GM12878 (cell line): ENCODE measurements at regions not wholly inside any gene's neighbourhood (a gene's known extent, or its start where the extent isn't known, plus 50 kb on each side); places are given as distances from the start of the nearest gene placed in this dataset.

Experiments
- ATAC-seq: fragments of 200-7000 bp; cut with Tn5 transposase; 3 replicates; pipeline ENCODE4 v1.9.1; 2020; ENCODE audit warnings: mild to moderate bottlenecking, moderate library complexity
- BruUV-seq: library from RNA; stranded (reverse); fragments of 400-500 nt; replicated peaks from 2 replicates; lab custom pipeline; 2021; lab: Mats Ljungman, UMichigan
- CTCF ChIA-PET: fragments of 300-600 bp; sonication (Branson Sonifier 250); formaldehyde crosslinking; extraction: SDS; loops from one replicate; lab custom pipeline; 2021; ENCODE audit warnings: inconsistent platforms; lab: Yijun Ruan, JAX
- POLR2A ChIA-PET: fragments of 350-600 bp; formaldehyde crosslinking; extraction: SDS; loops from one replicate; lab custom pipeline; 2021; ENCODE audit warnings: inconsistent platforms; lab: Charles Lee
- RAD21 ChIA-PET: fragments of 300-600 bp; sonication (Branson Sonifier 250); formaldehyde crosslinking; loops from one replicate; lab custom pipeline; 2023; ENCODE audit warnings: antibody characterized with exemption; ENCODE audit not compliant: unreplicated experiment; lab: Charles Lee
- SMC1A ChIA-PET: fragments of 300-600 bp; sonication (Branson Sonifier 250); formaldehyde crosslinking; loops from one replicate; lab custom pipeline; 2023; ENCODE audit not compliant: unreplicated experiment, uncharacterized antibody; lab: Charles Lee
- DNase-seq: peaks from one replicate; pipeline ENCODE4 v3.0.0-alpha.2; 2011; ENCODE audit warnings: low read depth, low spot score
- FAIRE-seq: peaks from 3 replicates; lab custom pipeline; 2011; peaks lifted over from hg19 to GRCh38; lab: Jason Lieb, UNC
- H2AFZ ChIP-seq: 2 replicates; pipeline ENCODE4 v1.6.0; 2011; ENCODE audit warnings: low read depth, low read length, control low read depth; ENCODE audit not compliant: control insufficient read depth
- H3K27ac ChIP-seq: 2 replicates; pipeline ENCODE4 v1.5.1; 2011; ENCODE audit warnings: control low read depth; ENCODE audit not compliant: control insufficient read depth, insufficient read depth
- H3K27me3 ChIP-seq, 2 experiments: replicated peaks in 1 of 2; 2 replicates each; pipeline versions ENCODE4 v1.6.0 to v1.6.1; 2011; ENCODE audit warnings: low read length in 1 of 2; ENCODE audit not compliant: control insufficient read depth in 2 of 2, insufficient read depth in 2 of 2
- H3K36me3 ChIP-seq, 2 experiments: 2 replicates each; pipeline ENCODE4 v1.5.1; 2011; ENCODE audit warnings: low read length in 1 of 2; ENCODE audit not compliant: control insufficient read depth in 2 of 2, insufficient read depth in 2 of 2
- H3K4me1 ChIP-seq: 2 replicates; pipeline ENCODE4 v1.6.1; 2011; ENCODE audit warnings: mild to moderate bottlenecking, low read length, moderate library complexity, mixed read lengths; ENCODE audit not compliant: control insufficient read depth, insufficient read depth
- H3K4me2 ChIP-seq: 2 replicates; pipeline ENCODE4 v1.6.0; 2011; ENCODE audit warnings: control low read depth; ENCODE audit not compliant: control insufficient read depth, insufficient read depth
- H3K4me3 ChIP-seq: fragments of 200-600 bp; sonication (generic); 2 replicates; pipeline ENCODE4 v1.5.1; 2016
- H3K79me2 ChIP-seq: 2 replicates; pipeline ENCODE4 v1.6.0; 2011; ENCODE audit warnings: low read length; ENCODE audit not compliant: control insufficient read depth, insufficient read depth
- H3K9ac ChIP-seq: 2 replicates; pipeline ENCODE4 v1.8.0; 2011; ENCODE audit warnings: low read length, control low read depth, mixed read lengths; ENCODE audit not compliant: control insufficient read depth, insufficient read depth
- H3K9me3 ChIP-seq: replicated peaks from 3 replicates; pipeline ENCODE4 v1.5.1; 2011; ENCODE audit warnings: mild to moderate bottlenecking, low read length; ENCODE audit not compliant: control insufficient read depth, insufficient read depth
- H4K20me1 ChIP-seq: 2 replicates; pipeline ENCODE4 v1.6.0; 2011; ENCODE audit not compliant: control insufficient read depth, insufficient read depth
- CBX3 ChIP-seq: fragments of 200-600 bp; sonication (generic); IDR thresholded peaks from 2 replicates; pipeline ENCODE4 v1.6.1; 2016; ENCODE audit warnings: low read depth, borderline replicate concordance
- GABPA ChIP-seq: IDR thresholded peaks from 2 replicates; pipeline ENCODE4 v1.6.1; 2014; ENCODE audit warnings: antibody characterized with exemption, low read depth, mild to moderate bottlenecking, inconsistent platforms
- GATAD2B ChIP-seq: fragments of 450-650 bp; conservative IDR thresholded peaks from 2 replicates; pipeline ENCODE4 v1.6.1; 2017; ENCODE audit warnings: low read depth, mild to moderate bottlenecking, moderate library complexity
- NFYA ChIP-seq: IDR thresholded peaks from 2 replicates; pipeline ENCODE4 v1.6.1; 2011; ENCODE audit warnings: low read depth, mild to moderate bottlenecking, low read length, improper control_type of control experiment, borderline replicate concordance
- NFYB ChIP-seq: IDR thresholded peaks from 2 replicates; pipeline ENCODE4 v1.6.1; 2011; ENCODE audit warnings: low read depth, mild to moderate bottlenecking, low read length, improper control_type of control experiment, moderate library complexity; ENCODE audit not compliant: insufficient read depth
- POLR2AphosphoS5 ChIP-seq: IDR thresholded peaks from 2 replicates; pipeline ENCODE4 v1.6.1; 2011; ENCODE audit warnings: mild to moderate bottlenecking, low read length, inconsistent platforms
- SUPT20H ChIP-seq: IDR thresholded peaks from 2 replicates; pipeline ENCODE4 v1.6.1; 2011; ENCODE audit warnings: low read depth, mild to moderate bottlenecking, low read length, moderate library complexity, borderline replicate concordance; ENCODE audit not compliant: control insufficient read depth
- ZNF217 ChIP-seq: fragments of 450-650 bp; IDR thresholded peaks from 2 replicates; pipeline ENCODE4 v1.6.1; 2017; ENCODE audit warnings: antibody characterized with exemption, mild to moderate bottlenecking
- WGBS: methylation state at CpG from one replicate; pipeline ENCODE4 v1.1.6; 2016; ENCODE audit warnings: low lambda C conversion rate; ENCODE audit not compliant: insufficient replicate concordance, insufficient coverage; ENCODE audit errors: missing lambda C conversion rate; 5-methylcytosine and 5-hydroxymethylcytosine counted together
- in situ Hi-C: fragments of 300-500 bp; cut with MboI; formaldehyde crosslinking; loops from 9 replicates; pipeline ENCODE4 v1.14.3; 2018; ENCODE audit warnings: mixed read lengths
- intact Hi-C: fragments of 100-400 bp; cut with micrococcal nuclease; formaldehyde crosslinking; loops from one replicate; pipeline ENCODE4 v1.14.2; 2022; ENCODE audit not compliant: unreplicated experiment
- TF ChIP-seq, protein P1 (sequence below): IDR thresholded peaks from 2 replicates; pipeline ENCODE4 v1.6.1; 2012; ENCODE audit warnings: improper control_type of control experiment, low read depth, low read length; ENCODE audit not compliant: insufficient replicate concordance
- TF ChIP-seq, protein P2 (sequence below): fragments of 450-650 bp; IDR thresholded peaks from 2 replicates; pipeline ENCODE4 v1.6.1; 2017; ENCODE audit warnings: borderline replicate concordance
- TF ChIP-seq, protein P3 (sequence below): fragments of 450-650 bp; conservative IDR thresholded peaks from 2 replicates; pipeline ENCODE4 v1.6.1; 2017; ENCODE audit warnings: mild to moderate bottlenecking, moderate library complexity

DNA sequence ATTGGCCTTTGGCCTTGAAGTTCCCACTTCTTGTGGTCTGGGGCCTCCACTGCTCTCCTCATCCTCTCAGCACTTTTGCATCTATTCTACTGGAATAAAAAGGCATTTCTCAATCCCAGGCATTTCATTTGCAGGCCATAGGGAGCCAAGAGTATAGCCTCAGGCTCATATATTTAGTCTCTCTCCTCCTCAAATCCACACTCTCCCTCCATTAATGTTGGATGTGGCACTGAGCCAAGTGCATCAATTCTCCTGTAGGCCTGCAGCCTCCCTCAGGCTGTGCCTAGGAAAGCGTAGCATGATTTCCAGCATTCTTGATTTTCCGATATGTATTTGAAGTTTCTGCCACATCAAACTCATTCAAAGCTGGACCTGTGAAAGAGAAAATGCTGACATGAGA, 211.5 kb upstream of the CPNE8 start (continued):
- TF ChIP-seq ZNF217 (no peak), GATAD2B (no peak), SUPT20H (no peak), POLR2AphosphoS5 (no peak)

DNA sequence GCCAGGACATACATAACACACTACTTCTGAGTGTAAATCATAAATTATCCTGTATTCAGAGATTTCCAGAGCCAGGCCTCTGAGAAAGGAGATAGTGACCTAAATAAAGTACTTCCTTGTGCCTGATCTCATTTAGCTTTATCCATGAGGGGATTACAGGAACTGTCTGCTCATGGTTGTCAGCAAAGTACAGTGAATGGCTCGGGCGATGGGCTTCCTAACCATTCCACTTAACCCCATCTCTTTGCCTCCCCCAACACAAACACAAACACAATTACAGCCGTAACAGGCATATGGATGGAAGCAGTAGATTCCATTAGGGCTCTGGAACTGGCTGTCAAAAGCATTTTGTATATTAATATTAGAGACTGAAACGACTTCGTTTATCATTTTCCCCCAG, 206.7 kb upstream of the CPNE8 start:
- Histone ChIP-seq H3K9me3 (no peaks in the 10 kb centered on the region), H3K27ac (no peak overlapping the region), H3K4me2 (no peak overlapping the region), H3K4me3 (no peak overlapping the region), H4K20me1 (no peaks in the 10 kb centered on the region), H3K9ac (no peak overlapping the region), H3K79me2 (no peaks in the 10 kb centered on the region), H3K36me3 (no peaks in the 10 kb centered on the region), H3K4me1 (no peaks in the 10 kb centered on the region), H2AFZ (no peak overlapping the region), H3K27me3 (no peaks in the 10 kb centered on the region)
- SMC1A ChIA-PET = no interaction called here
- DNase-seq (no peak), FAIRE-seq (no peak), ATAC-seq (no peak)
- CTCF ChIA-PET = no interaction called here
- POLR2A ChIA-PET = no interaction called here
- WGBS = 43% methylated on average over 5 of the region's 5 CpGs
- no TSS peak for BruUV-seq
- in situ Hi-C loops = loop anchor here (25.0 kb wide), 1 partner anchor 450 kb away; no protein-coding TSS in a partner anchor
- RAD21 ChIA-PET = no interaction called here
- intact Hi-C loops = no loop called here
- TF ChIP-seq NFYB = no peak
- no peak for TF ChIP-seq GABPA
- no peak for TF ChIP-seq NFYA
- TF ChIP-seq, protein P1, sequence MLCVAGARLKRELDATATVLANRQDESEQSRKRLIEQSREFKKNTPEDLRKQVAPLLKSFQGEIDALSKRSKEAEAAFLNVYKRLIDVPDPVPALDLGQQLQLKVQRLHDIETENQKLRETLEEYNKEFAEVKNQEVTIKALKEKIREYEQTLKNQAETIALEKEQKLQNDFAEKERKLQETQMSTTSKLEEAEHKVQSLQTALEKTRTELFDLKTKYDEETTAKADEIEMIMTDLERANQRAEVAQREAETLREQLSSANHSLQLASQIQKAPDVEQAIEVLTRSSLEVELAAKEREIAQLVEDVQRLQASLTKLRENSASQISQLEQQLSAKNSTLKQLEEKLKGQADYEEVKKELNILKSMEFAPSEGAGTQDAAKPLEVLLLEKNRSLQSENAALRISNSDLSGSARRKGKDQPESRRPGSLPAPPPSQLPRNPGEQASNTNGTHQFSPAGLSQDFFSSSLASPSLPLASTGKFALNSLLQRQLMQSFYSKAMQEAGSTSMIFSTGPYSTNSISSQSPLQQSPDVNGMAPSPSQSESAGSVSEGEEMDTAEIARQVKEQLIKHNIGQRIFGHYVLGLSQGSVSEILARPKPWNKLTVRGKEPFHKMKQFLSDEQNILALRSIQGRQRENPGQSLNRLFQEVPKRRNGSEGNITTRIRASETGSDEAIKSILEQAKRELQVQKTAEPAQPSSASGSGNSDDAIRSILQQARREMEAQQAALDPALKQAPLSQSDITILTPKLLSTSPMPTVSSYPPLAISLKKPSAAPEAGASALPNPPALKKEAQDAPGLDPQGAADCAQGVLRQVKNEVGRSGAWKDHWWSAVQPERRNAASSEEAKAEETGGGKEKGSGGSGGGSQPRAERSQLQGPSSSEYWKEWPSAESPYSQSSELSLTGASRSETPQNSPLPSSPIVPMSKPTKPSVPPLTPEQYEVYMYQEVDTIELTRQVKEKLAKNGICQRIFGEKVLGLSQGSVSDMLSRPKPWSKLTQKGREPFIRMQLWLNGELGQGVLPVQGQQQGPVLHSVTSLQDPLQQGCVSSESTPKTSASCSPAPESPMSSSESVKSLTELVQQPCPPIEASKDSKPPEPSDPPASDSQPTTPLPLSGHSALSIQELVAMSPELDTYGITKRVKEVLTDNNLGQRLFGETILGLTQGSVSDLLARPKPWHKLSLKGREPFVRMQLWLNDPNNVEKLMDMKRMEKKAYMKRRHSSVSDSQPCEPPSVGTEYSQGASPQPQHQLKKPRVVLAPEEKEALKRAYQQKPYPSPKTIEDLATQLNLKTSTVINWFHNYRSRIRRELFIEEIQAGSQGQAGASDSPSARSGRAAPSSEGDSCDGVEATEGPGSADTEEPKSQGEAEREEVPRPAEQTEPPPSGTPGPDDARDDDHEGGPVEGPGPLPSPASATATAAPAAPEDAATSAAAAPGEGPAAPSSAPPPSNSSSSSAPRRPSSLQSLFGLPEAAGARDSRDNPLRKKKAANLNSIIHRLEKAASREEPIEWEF = no peak
- TF ChIP-seq, protein P2, sequence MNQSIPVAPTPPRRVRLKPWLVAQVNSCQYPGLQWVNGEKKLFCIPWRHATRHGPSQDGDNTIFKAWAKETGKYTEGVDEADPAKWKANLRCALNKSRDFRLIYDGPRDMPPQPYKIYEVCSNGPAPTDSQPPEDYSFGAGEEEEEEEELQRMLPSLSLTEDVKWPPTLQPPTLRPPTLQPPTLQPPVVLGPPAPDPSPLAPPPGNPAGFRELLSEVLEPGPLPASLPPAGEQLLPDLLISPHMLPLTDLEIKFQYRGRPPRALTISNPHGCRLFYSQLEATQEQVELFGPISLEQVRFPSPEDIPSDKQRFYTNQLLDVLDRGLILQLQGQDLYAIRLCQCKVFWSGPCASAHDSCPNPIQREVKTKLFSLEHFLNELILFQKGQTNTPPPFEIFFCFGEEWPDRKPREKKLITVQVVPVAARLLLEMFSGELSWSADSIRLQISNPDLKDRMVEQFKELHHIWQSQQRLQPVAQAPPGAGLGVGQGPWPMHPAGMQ = no peak
- TF ChIP-seq, protein P3, sequence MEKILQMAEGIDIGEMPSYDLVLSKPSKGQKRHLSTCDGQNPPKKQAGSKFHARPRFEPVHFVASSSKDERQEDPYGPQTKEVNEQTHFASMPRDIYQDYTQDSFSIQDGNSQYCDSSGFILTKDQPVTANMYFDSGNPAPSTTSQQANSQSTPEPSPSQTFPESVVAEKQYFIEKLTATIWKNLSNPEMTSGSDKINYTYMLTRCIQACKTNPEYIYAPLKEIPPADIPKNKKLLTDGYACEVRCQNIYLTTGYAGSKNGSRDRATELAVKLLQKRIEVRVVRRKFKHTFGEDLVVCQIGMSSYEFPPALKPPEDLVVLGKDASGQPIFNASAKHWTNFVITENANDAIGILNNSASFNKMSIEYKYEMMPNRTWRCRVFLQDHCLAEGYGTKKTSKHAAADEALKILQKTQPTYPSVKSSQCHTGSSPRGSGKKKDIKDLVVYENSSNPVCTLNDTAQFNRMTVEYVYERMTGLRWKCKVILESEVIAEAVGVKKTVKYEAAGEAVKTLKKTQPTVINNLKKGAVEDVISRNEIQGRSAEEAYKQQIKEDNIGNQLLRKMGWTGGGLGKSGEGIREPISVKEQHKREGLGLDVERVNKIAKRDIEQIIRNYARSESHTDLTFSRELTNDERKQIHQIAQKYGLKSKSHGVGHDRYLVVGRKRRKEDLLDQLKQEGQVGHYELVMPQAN = no peak
- TF ChIP-seq CBX3 = no peak
